ENCODE measurements at regions not wholly inside any gene's neighbourhood (a gene's known extent, or its start where the extent isn't known, plus 50 kb on each side); places are given as distances from the start of the nearest gene placed in this dataset.

DNA sequence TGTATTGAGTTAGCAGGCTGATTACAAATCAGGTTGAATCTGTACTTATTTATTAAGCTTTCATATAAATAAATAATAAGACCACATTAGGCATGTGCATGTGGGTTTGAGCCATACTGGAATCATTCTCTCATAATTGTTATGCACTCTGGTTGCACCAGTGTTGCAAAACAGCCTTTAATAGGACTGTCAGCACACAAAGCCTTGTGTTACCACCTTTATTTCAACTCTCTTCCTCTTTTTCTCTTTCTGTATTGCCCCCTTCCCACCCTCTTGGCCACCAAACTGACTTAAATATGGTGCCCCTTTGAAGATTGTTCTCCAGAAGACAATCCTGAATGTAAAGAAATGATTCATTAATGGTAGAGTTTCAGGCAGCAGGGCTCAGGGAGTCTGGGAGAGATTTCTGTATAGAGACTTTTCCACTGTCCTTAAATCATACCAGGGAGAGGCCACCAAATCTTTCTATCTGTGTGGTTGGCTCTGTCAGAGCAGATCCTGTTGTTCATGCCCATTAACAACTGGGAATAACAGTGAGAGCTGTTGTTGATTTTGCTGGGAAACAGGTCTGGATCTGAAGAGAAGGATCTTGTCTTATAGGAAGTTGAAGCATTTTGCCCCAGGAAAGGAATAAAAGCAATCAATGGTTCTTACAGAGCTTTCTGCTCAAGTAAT, 131.6 kb upstream of the SOX4 start:
- H4K20me1 ChIP-seq (ENCODE audit: insufficient read depth), result no peaks in the 10 kb centered on the region
- H3K27ac ChIP-seq (ENCODE audit: low read depth, low read length), result no peak overlapping the region
- H3K4me2 ChIP-seq (ENCODE audit: low read length), result no peak overlapping the region
- no peaks in the 10 kb centered on the region for H3K4me1 ChIP-seq (ENCODE audit: control insufficient read depth in 1 of 2, insufficient read depth in 2 of 2, low read length in 2 of 2)
- intact Hi-C loops (cut with micrococcal nuclease), result no loop called here
- no peaks in the 10 kb centered on the region for H3K36me3 ChIP-seq (ENCODE audit: control insufficient read depth in 1 of 2, insufficient read depth in 2 of 2, low read length in 2 of 2)
- ChIA-PET RAD21 (ENCODE audit: low non-redundant PET in 1 of 2, low total read pairs in 2 of 2, uncharacterized antibody in 2 of 2, unreplicated experiment in 2 of 2) (no interaction called here), POLR2A (no interaction called here), CTCF (no interaction called here)
- no TSS peak for BruUV-seq (replicated peaks)
- H3K9me2 ChIP-seq (ENCODE audit: insufficient read depth), result no peaks in the 10 kb centered on the region
- no peaks in the 10 kb centered on the region for H3K27me3 ChIP-seq (ENCODE audit: insufficient read depth, low read length)
- no peak for DNase-seq (ENCODE audit: low read depth, low spot score)
- no peak overlapping the region for H2AFZ ChIP-seq (ENCODE audit: low read depth, low read length, poor library complexity, severe bottlenecking)
- no peak overlapping the region for H3K9ac ChIP-seq (ENCODE audit: low read length)
- no peak for TF ChIP-seq POLR2AphosphoS5 (IDR thresholded peaks at IDR 0.05; ENCODE audit: low read depth, low read length)
- TF ChIP-seq RAD21 (IDR thresholded peaks at IDR 0.05; ENCODE audit: low read depth), result no peak
- TF ChIP-seq TCF7L2 (IDR thresholded peaks at IDR 0.05; ENCODE audit: borderline replicate concordance, extremely low read depth, insufficient read depth, insufficient read length), result no peak
- TF ChIP-seq SIN3A (IDR thresholded peaks at IDR 0.05; ENCODE audit: low read depth), result no peak
- no peak for TF ChIP-seq ZFX (IDR thresholded peaks at IDR 0.05)
- TF ChIP-seq, protein P1, sequence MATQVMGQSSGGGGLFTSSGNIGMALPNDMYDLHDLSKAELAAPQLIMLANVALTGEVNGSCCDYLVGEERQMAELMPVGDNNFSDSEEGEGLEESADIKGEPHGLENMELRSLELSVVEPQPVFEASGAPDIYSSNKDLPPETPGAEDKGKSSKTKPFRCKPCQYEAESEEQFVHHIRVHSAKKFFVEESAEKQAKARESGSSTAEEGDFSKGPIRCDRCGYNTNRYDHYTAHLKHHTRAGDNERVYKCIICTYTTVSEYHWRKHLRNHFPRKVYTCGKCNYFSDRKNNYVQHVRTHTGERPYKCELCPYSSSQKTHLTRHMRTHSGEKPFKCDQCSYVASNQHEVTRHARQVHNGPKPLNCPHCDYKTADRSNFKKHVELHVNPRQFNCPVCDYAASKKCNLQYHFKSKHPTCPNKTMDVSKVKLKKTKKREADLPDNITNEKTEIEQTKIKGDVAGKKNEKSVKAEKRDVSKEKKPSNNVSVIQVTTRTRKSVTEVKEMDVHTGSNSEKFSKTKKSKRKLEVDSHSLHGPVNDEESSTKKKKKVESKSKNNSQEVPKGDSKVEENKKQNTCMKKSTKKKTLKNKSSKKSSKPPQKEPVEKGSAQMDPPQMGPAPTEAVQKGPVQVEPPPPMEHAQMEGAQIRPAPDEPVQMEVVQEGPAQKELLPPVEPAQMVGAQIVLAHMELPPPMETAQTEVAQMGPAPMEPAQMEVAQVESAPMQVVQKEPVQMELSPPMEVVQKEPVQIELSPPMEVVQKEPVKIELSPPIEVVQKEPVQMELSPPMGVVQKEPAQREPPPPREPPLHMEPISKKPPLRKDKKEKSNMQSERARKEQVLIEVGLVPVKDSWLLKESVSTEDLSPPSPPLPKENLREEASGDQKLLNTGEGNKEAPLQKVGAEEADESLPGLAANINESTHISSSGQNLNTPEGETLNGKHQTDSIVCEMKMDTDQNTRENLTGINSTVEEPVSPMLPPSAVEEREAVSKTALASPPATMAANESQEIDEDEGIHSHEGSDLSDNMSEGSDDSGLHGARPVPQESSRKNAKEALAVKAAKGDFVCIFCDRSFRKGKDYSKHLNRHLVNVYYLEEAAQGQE (IDR thresholded peaks at IDR 0.05; ENCODE audit: low read depth), result no peak
- TF ChIP-seq EZH2 (IDR thresholded peaks at IDR 0.05), result no peak
- TF ChIP-seq ZNF274 (IDR thresholded peaks at IDR 0.05; ENCODE audit: low read depth, low read length), result no peak
- TF ChIP-seq SP1 (IDR thresholded peaks at IDR 0.05; ENCODE audit: low read depth), result no peak
- TF ChIP-seq, protein P2, sequence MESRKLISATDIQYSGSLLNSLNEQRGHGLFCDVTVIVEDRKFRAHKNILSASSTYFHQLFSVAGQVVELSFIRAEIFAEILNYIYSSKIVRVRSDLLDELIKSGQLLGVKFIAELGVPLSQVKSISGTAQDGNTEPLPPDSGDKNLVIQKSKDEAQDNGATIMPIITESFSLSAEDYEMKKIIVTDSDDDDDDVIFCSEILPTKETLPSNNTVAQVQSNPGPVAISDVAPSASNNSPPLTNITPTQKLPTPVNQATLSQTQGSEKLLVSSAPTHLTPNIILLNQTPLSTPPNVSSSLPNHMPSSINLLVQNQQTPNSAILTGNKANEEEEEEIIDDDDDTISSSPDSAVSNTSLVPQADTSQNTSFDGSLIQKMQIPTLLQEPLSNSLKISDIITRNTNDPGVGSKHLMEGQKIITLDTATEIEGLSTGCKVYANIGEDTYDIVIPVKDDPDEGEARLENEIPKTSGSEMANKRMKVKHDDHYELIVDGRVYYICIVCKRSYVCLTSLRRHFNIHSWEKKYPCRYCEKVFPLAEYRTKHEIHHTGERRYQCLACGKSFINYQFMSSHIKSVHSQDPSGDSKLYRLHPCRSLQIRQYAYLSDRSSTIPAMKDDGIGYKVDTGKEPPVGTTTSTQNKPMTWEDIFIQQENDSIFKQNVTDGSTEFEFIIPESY (IDR thresholded peaks at IDR 0.05; ENCODE audit: extremely low read depth, insufficient replicate concordance, low read length), result no peak
- TF ChIP-seq, protein P3, sequence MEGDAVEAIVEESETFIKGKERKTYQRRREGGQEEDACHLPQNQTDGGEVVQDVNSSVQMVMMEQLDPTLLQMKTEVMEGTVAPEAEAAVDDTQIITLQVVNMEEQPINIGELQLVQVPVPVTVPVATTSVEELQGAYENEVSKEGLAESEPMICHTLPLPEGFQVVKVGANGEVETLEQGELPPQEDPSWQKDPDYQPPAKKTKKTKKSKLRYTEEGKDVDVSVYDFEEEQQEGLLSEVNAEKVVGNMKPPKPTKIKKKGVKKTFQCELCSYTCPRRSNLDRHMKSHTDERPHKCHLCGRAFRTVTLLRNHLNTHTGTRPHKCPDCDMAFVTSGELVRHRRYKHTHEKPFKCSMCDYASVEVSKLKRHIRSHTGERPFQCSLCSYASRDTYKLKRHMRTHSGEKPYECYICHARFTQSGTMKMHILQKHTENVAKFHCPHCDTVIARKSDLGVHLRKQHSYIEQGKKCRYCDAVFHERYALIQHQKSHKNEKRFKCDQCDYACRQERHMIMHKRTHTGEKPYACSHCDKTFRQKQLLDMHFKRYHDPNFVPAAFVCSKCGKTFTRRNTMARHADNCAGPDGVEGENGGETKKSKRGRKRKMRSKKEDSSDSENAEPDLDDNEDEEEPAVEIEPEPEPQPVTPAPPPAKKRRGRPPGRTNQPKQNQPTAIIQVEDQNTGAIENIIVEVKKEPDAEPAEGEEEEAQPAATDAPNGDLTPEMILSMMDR (IDR thresholded peaks at IDR 0.05 in 2 of 3, conservative IDR thresholded peaks at IDR 0.05 in 1 of 3; ENCODE audit: borderline replicate concordance in 1 of 3, insufficient read depth in 1 of 3, low read depth in 2 of 3, low read length in 2 of 3), result no peak
- no peak for TF ChIP-seq EZH2phosphoT487 (IDR thresholded peaks at IDR 0.05; ENCODE audit: borderline replicate concordance)
- TF ChIP-seq, protein P4, sequence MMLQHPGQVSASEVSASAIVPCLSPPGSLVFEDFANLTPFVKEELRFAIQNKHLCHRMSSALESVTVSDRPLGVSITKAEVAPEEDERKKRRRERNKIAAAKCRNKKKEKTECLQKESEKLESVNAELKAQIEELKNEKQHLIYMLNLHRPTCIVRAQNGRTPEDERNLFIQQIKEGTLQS (IDR thresholded peaks at IDR 0.05), result no peak
- no peak for TF ChIP-seq CEBPB (IDR thresholded peaks at IDR 0.05; ENCODE audit: low read depth)
- TF ChIP-seq CBX3 (IDR thresholded peaks at IDR 0.05; ENCODE audit: low read depth), result no peak
- TF ChIP-seq, protein P5, sequence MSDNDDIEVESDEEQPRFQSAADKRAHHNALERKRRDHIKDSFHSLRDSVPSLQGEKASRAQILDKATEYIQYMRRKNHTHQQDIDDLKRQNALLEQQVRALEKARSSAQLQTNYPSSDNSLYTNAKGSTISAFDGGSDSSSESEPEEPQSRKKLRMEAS (IDR thresholded peaks at IDR 0.05), result no peak
- TF ChIP-seq SRF (IDR thresholded peaks at IDR 0.05; ENCODE audit: low read depth), result no peak
- no peak for TF ChIP-seq POLR2A (IDR thresholded peaks at IDR 0.05; ENCODE audit: borderline replicate concordance, extremely low read depth, insufficient read depth, insufficient read length)
- no peak for TF ChIP-seq JUND (IDR thresholded peaks at IDR 0.05)
- no peak for TF ChIP-seq ELF1 (IDR thresholded peaks at IDR 0.05; ENCODE audit: borderline replicate concordance, low read depth)
- H3K9me3 ChIP-seq (ENCODE audit: control insufficient read depth in 1 of 2, insufficient read depth in 1 of 2, low read depth in 1 of 2, low read length in 2 of 2), result no peaks in the 10 kb centered on the region
- no peak for ATAC-seq
- no peaks in the 10 kb centered on the region for H3K79me2 ChIP-seq (ENCODE audit: insufficient read depth, low read length)
- no peak overlapping the region for H3K4me3 ChIP-seq (replicated peaks in 1 of 2; ENCODE audit: low read depth in 1 of 2, low read length in 2 of 2)

Data from HCT116 (cell line).